ENCODE measurements at regions not wholly inside any gene's neighbourhood (a gene's known extent, or its start where the extent isn't known, plus 50 kb on each side); places are given as distances from the start of the nearest gene placed in this dataset.

DNA sequence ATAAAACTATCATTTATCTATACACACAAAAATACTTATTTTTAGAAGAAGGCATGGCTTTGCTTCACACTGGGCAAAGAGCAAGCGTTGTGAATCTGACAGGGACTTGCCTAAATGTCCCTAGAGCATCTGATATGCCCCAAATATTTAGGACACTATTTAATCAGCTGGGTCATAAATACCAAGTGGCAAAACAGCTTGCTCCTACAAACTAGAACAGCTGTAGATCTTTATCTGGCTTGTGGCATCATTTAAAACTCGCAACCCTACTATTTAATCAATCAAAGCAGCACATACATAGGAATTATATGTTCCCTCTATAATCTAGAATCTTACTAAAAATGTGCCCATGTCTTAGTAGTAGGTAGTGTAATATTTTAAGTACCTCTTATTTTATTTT, 999.5 kb downstream of the JRKL start:
- peaks cover 0 to 1% (median 0%) of the 10 kb centered on the region in 4 donors for H3K9me3 ChIP-seq (ENCODE audit: control insufficient read depth in 4 of 4, low read length in 3 of 4)

DNA sequence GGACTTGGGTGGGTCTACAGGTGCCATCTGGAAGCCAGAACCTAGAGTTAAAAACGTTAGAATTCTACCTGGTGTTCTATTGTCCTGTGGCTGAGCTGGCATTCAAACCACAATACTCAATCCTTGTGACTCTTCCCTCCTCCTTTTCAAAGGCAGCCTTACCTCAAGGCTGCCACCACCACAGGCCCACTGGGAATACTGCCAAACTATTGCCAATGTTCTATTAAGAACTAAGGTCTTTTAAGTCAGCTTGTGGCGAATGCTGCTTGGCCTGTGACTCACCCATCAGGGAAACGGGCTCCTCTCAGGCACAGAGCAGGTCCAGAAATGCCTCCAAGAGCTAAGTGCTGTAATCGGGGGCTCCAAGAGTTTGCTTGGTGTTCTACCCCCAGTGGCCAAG, 1008.4 kb downstream of the JRKL start:
- H3K4me1 ChIP-seq (ENCODE audit: control insufficient read depth in 4 of 4, insufficient read depth in 4 of 4, low read length in 3 of 4), result no peaks in the 10 kb centered on the region
- H3K27ac ChIP-seq (ENCODE audit: low read depth in 1 of 2, low read length in 2 of 2), result no peak overlapping the region
- no peak for DNase-seq (ENCODE audit: low spot score)
- H3K36me3 ChIP-seq (ENCODE audit: control insufficient read depth in 4 of 4, insufficient read depth in 3 of 4, low read depth in 1 of 4, low read length in 3 of 4), result no peaks in the 10 kb centered on the region
- H3K4me3 ChIP-seq (ENCODE audit: low read depth in 1 of 3, low read length in 3 of 3), result no peak overlapping the region
- H3K9ac ChIP-seq (ENCODE audit: low read depth in 1 of 2, low read length in 2 of 2), result no peak overlapping the region
- no peaks in the 10 kb centered on the region for H3K27me3 ChIP-seq (ENCODE audit: control insufficient read depth in 4 of 4, insufficient read depth in 4 of 4, low read length in 3 of 4)
- no peaks in the 10 kb centered on the region for H3K9me3 ChIP-seq (ENCODE audit: control insufficient read depth in 4 of 4, low read length in 3 of 4)
- WGBS, result 52% methylated on average over 4 of the region's 4 CpGs
- TF ChIP-seq, protein P1, sequence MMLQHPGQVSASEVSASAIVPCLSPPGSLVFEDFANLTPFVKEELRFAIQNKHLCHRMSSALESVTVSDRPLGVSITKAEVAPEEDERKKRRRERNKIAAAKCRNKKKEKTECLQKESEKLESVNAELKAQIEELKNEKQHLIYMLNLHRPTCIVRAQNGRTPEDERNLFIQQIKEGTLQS (IDR thresholded peaks at IDR 0.05), result no peak
- TF ChIP-seq, protein P2, sequence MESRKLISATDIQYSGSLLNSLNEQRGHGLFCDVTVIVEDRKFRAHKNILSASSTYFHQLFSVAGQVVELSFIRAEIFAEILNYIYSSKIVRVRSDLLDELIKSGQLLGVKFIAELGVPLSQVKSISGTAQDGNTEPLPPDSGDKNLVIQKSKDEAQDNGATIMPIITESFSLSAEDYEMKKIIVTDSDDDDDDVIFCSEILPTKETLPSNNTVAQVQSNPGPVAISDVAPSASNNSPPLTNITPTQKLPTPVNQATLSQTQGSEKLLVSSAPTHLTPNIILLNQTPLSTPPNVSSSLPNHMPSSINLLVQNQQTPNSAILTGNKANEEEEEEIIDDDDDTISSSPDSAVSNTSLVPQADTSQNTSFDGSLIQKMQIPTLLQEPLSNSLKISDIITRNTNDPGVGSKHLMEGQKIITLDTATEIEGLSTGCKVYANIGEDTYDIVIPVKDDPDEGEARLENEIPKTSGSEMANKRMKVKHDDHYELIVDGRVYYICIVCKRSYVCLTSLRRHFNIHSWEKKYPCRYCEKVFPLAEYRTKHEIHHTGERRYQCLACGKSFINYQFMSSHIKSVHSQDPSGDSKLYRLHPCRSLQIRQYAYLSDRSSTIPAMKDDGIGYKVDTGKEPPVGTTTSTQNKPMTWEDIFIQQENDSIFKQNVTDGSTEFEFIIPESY (IDR thresholded peaks at IDR 0.05), result no peak
- TF ChIP-seq EGR1 (IDR thresholded peaks at IDR 0.05; ENCODE audit: low read depth in 2 of 2) (no peak), YY1 (IDR thresholded peaks at IDR 0.05) (no peak), NR2F2 (IDR thresholded peaks at IDR 0.05) (no peak), SP1 (IDR thresholded peaks at IDR 0.05) (no peak), HNF4G (IDR thresholded peaks at IDR 0.05) (no peak), GABPA (IDR thresholded peaks at IDR 0.05 in 1 of 2, conservative IDR thresholded peaks at IDR 0.05 in 1 of 2) (no peak)
- TF ChIP-seq, protein P3, sequence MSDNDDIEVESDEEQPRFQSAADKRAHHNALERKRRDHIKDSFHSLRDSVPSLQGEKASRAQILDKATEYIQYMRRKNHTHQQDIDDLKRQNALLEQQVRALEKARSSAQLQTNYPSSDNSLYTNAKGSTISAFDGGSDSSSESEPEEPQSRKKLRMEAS (IDR thresholded peaks at IDR 0.05), result no peak
- TF ChIP-seq, protein P4, sequence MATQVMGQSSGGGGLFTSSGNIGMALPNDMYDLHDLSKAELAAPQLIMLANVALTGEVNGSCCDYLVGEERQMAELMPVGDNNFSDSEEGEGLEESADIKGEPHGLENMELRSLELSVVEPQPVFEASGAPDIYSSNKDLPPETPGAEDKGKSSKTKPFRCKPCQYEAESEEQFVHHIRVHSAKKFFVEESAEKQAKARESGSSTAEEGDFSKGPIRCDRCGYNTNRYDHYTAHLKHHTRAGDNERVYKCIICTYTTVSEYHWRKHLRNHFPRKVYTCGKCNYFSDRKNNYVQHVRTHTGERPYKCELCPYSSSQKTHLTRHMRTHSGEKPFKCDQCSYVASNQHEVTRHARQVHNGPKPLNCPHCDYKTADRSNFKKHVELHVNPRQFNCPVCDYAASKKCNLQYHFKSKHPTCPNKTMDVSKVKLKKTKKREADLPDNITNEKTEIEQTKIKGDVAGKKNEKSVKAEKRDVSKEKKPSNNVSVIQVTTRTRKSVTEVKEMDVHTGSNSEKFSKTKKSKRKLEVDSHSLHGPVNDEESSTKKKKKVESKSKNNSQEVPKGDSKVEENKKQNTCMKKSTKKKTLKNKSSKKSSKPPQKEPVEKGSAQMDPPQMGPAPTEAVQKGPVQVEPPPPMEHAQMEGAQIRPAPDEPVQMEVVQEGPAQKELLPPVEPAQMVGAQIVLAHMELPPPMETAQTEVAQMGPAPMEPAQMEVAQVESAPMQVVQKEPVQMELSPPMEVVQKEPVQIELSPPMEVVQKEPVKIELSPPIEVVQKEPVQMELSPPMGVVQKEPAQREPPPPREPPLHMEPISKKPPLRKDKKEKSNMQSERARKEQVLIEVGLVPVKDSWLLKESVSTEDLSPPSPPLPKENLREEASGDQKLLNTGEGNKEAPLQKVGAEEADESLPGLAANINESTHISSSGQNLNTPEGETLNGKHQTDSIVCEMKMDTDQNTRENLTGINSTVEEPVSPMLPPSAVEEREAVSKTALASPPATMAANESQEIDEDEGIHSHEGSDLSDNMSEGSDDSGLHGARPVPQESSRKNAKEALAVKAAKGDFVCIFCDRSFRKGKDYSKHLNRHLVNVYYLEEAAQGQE (IDR thresholded peaks at IDR 0.05), result no peak
- TF ChIP-seq, protein P5, sequence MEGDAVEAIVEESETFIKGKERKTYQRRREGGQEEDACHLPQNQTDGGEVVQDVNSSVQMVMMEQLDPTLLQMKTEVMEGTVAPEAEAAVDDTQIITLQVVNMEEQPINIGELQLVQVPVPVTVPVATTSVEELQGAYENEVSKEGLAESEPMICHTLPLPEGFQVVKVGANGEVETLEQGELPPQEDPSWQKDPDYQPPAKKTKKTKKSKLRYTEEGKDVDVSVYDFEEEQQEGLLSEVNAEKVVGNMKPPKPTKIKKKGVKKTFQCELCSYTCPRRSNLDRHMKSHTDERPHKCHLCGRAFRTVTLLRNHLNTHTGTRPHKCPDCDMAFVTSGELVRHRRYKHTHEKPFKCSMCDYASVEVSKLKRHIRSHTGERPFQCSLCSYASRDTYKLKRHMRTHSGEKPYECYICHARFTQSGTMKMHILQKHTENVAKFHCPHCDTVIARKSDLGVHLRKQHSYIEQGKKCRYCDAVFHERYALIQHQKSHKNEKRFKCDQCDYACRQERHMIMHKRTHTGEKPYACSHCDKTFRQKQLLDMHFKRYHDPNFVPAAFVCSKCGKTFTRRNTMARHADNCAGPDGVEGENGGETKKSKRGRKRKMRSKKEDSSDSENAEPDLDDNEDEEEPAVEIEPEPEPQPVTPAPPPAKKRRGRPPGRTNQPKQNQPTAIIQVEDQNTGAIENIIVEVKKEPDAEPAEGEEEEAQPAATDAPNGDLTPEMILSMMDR (IDR thresholded peaks at IDR 0.05; ENCODE audit: low read depth, low read length, missing input control), result no peak

More for the DNA sequence above, 999.5 kb downstream of the JRKL start:
- TF ChIP-seq TAF1 (conservative IDR thresholded peaks at IDR 0.05), result no peak
- no peak for TF ChIP-seq FOXA1 (IDR thresholded peaks at IDR 0.05)
- TF ChIP-seq, protein P5 (IDR thresholded peaks at IDR 0.05; ENCODE audit: low read depth, low read length, missing input control), result no peak
- no peak for TF ChIP-seq EGR1 (IDR thresholded peaks at IDR 0.05; ENCODE audit: low read depth in 2 of 2)
- TF ChIP-seq, protein P1 (IDR thresholded peaks at IDR 0.05), result no peak
- TF ChIP-seq YY1 (IDR thresholded peaks at IDR 0.05), result no peak
- no peak for TF ChIP-seq SP1 (IDR thresholded peaks at IDR 0.05)
- TF ChIP-seq NR2F2 (IDR thresholded peaks at IDR 0.05), result no peak
- no peak for TF ChIP-seq FOXA2 (IDR thresholded peaks at IDR 0.05)
- no peak for TF ChIP-seq RXRA (IDR thresholded peaks at IDR 0.05)
- TF ChIP-seq, protein P3 (IDR thresholded peaks at IDR 0.05), result no peak
- no peak for TF ChIP-seq RAD21 (IDR thresholded peaks at IDR 0.05)
- TF ChIP-seq, protein P2 (IDR thresholded peaks at IDR 0.05), result no peak
- TF ChIP-seq GABPA (IDR thresholded peaks at IDR 0.05 in 1 of 2, conservative IDR thresholded peaks at IDR 0.05 in 1 of 2), result no peak
- no peak for TF ChIP-seq HNF4G (IDR thresholded peaks at IDR 0.05)
- TF ChIP-seq JUND (IDR thresholded peaks at IDR 0.05), result no peak
- Histone ChIP-seq H3K27me3 (ENCODE audit: control insufficient read depth in 4 of 4, insufficient read depth in 4 of 4, low read length in 3 of 4) (no peaks in the 10 kb centered on the region), H3K27ac (ENCODE audit: low read depth in 1 of 2, low read length in 2 of 2) (no peak overlapping the region), H3K4me1 (ENCODE audit: control insufficient read depth in 4 of 4, insufficient read depth in 4 of 4, low read length in 3 of 4) (no peaks in the 10 kb centered on the region), H3K36me3 (ENCODE audit: control insufficient read depth in 4 of 4, insufficient read depth in 3 of 4, low read depth in 1 of 4, low read length in 3 of 4) (no peaks in the 10 kb centered on the region), H3K4me3 (ENCODE audit: low read depth in 1 of 3, low read length in 3 of 3) (no peak overlapping the region), H3K9ac (ENCODE audit: low read depth in 1 of 2, low read length in 2 of 2) (no peak overlapping the region)
- WGBS, result 44% methylated on average over 2 of the region's 2 CpGs
- DNase-seq (ENCODE audit: low spot score), result no peak
